ENCODE measurements at regions not wholly inside any gene's neighbourhood (a gene's known extent, or its start where the extent isn't known, plus 50 kb on each side); places are given as distances from the start of the nearest gene placed in this dataset.
"Not testable (repeated sequence)": the region's sequence is repeated elsewhere in the genome, so short reads cannot be mapped to it uniquely, and the experiment has no call there.

DNA sequence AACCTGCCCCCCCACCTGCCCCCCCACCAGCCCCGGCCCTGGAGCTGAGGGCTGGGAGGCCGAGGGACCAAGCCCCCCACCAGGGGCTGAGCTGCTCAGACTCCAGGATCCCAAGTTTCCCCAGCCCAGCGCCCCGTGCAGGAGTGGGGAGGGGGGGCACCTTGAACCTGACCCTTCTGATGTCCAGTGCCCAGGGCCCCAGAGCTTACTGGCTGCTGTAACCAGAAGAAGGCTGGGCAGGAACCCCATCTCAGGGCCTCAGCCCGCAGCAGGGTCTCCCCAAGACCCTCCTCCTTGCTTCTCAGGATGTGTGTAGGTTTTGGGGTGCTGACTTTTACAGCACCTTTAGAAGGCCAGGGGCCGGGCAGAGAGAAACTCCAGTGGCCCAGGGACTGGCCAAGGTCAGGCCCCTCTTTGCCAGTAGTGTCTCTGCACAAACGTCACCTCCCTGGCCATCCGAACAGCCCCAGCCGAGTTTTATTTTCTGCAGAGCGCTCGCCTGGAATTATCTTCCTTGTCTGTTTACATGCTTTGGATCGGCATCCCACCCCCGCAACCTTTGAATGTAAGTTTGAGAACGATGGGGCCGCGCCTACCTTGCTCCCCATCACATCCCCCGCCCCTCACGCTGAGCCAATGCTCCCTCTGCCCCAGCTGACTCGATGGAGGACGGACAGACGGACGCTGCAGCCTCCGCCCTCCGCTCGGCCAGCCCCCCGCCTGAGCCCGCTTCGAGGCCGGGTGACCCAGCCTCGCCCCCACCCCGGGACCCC lies 70.1 kb upstream of the CASZ1 start:
- no peak for FAIRE-seq
- no peak for DNase-seq (ENCODE audit: extremely low spot score, insufficient read length, low read depth)

DNA sequence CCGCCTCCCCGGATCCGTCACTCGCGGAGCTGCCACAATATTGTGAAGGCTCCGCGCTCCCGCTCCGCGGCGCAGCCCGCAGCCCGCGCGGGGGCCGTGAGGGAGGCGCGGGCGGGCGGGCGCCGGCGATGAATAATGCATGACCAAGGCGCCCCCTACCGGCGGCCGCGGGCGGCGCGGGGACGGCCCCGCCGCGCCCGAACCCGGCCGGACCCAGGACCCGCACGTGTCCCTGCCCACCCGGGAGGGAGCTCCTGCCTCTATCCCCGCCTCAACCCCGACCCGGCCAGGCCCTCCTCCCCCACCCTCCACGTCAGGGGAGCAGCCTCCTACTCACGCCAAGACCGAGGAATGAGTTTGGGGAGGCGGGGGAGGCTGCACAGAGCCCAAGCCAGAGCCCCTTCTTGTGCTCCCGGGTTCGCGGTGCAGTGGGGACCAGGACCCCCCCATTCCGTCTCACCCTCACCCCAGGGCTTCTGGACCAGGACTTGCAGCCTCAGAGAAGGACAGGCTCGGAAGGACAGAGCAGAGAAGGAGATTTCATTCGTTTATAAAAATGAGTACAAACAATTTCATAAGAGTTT lies 70.8 kb upstream of the CASZ1 start:
- FAIRE-seq (no peak), DNase-seq (ENCODE audit: extremely low spot score, insufficient read length, low read depth) (peak; percentile 58)

DNA sequence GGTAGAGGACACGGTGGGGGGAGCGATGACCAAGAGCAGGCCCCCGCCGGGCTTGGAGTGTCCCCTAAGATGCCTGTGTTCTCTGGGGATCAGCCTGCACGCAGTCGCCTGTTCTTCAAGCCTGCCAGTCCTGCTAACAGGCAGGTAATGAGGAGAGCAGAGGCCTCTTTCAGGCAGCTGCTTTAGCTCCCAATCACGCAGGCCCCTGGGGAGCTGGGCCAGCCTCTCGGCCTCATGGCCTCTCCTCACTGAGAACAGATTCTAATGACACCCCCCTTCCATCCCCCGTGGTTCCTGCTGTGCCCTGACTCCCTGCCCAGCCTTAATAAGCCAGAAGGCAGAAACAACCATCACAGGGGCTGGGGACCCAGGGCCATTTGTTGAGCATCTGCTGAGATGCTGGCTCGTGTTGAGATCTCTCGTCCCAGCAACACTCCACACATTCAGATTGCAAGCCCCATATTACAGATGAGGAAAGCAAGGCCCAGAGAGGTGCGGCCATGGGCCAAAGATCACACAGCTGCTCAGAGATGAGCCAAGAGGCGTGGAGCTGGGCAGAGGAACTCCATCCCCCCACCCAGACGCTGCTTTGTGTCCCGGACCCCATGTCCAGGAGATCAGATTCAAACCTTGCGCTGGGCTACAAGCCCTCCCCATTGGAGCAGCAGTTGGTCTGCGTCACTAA lies 71.6 kb upstream of the CASZ1 start:
- FAIRE-seq (no peak), DNase-seq (ENCODE audit: extremely low spot score, insufficient read length, low read depth) (no peak)

DNA sequence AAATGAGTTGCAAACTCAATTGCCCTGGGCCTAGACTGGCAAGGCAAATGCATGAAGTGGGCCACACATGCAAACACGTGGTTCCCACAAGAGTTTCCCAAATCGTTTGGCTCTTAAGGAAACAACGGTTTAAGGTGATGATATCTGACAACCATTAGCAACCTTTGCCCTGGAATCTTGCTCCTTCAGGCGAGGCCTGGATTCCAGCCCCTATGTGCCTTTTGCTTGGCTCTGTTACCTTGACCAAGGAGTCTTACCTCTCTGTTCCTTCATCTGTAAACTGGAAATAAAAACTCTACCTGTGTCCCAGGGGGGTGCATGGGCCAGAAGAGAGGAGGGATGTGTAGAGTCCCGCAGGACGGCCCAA lies 72.1 kb upstream of the CASZ1 start:
- no peak for FAIRE-seq

DNA sequence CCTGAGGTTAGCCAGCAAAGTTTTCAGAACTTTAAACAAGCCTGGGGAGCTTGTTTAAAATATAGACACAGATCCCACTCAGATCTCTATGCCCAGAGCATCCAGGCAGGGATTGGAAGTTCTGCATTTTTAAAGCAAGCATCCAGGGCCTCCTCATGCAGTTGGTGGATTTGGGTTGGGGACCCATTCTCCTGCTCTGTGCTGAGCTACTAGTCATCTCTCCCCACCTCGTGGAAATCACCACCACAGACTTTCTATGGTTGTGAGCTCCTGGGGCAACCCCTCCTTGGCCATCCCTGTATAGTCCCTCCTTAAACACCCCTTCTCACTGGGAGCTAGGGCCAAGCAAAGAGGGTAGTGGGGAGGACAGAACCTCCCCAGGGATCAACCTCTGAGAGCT lies 73.5 kb upstream of the CASZ1 start:
- no peak for FAIRE-seq
- DNase-seq (ENCODE audit: extremely low spot score, insufficient read length, low read depth) = no peak

More for the DNA sequence above, 72.1 kb upstream of the CASZ1 start:
- no peak for DNase-seq (ENCODE audit: extremely low spot score, insufficient read length, low read depth)

DNA sequence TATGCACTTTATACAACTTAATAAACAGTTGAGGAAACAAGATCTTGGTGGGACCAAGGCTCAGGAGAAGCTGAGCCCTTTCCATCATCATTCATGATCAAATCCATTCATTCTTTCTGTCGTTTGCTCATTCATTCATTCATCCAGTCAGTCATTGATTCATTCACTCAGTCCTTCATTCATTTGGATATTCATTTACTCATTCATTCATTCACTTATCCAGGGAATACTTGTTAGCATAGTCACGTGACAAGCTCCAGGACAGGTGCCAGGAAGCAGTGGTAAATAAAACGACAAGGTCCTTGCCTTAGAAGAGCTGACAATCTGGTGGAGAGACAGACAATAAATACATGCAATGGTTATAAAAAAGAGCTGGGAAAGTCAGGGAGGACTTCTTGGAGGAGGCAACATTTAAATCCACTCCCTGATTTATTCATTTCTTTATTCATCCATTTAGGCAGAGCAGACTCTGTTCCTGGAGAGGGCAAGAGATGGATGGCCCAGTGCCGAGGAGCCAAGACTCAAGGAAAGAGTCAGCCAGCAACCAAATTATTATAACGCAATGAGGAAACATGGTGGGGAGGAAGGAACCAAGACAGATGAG lies 74.1 kb upstream of the CASZ1 start:
- DNase-seq (ENCODE audit: extremely low spot score, insufficient read length, low read depth) = no peak
- FAIRE-seq = no peak

DNA sequence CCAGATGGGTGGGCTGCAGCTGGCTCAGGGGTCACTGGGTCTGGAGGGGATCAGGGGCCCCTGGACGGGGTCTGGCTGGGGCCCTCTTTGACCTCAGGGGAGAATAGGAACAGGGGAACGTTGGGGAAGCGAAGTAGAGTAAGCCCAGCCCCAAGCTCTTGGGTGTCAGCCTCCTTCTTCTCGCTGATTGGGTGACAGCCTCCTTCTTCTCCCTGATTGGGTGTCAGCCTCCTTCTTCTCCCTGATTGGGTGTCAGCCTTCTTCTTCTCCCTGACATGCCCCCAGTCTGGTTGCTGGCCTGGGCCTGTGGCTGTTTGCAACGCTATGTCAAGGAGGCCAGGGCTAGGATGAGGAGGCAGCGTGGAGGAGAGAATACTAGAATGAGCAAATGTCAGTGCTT lies 76.7 kb upstream of the CASZ1 start:
- DNase-seq (ENCODE audit: extremely low spot score, insufficient read length, low read depth) (no peak), FAIRE-seq (no peak)

DNA sequence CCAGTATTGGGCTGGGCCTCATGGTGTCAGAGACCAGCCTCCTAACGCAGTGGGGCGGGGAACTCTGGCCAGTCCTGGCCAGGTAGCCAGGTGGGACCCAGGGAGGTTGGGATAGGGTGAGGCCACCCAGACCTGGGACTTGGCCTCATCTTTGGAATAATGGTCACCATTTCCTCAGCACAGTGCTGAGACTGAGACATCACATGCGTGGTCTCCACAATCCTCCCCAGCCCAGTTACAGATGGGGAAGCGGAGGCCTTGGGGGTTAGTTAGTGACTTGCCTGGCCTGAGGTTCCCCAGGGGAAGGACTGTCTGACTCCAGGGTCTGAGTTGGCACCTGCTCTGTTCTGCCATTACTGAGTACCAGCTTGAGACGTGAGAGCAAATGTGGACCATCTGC lies 77.9 kb upstream of the CASZ1 start:
- no peak for FAIRE-seq
- DNase-seq (ENCODE audit: extremely low spot score, insufficient read length, low read depth) = no peak

DNA sequence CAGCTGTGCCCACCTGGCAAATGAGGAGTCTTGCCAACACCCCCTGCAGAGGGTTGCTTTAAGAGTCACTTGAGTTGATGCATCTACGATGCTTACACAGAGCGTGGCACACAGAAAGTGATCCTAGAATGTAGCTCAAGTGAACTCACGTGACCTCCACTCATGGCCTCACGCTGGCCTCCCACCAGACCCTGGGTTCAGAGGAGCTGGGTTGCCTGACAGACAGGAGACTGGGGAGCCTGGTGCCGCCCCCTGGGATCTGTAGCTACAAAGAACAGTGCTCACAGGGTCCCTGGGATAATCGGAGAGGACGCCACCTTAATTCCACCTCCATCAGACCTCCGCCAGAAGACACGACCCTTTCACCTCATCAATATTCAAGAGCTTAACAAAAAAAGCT lies 81.4 kb upstream of the CASZ1 start:
- FAIRE-seq = no peak
- DNase-seq (ENCODE audit: extremely low spot score, insufficient read length, low read depth) = no peak

DNA sequence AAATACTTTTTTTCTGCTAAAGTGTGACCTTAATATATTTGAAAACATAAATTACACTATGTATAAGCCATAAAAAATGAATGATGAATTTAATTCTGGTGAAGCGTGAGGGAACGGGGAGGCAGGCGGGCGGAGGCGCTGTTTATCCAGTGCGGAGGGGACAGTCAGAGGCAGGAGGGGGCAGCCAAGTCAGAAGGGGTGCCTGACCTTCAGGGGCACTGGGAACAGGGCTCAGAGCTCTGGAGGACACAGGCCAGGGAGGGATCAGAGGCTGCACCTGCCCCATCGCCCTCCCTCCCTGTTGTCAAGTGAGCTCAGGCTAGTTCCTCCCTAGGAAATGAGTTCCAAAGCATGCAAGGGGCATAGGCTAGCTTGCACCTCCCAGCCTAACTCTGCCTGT lies 82.0 kb upstream of the CASZ1 start:
- no peak for FAIRE-seq
- no peak for DNase-seq (ENCODE audit: extremely low spot score, insufficient read length, low read depth)

DNA sequence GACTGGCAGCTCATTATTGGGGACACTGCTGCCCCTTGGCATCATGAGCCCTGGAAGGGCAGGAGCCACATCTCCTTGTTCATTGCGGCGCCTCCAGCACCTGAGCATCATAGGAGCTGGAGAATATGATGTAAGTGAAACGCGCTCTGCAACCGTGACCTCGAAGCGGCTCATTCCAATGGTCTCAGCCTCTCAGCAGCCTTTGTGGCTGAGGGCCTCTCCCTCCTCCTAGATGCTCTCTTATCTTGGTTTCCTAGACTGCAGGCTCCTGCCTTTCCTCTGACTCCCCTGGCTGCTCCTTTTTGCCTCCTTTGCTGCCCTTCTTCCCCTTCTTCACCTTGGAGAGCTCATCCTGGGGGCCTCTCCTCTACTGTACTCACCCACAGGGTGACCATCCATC lies 83.6 kb upstream of the CASZ1 start:
- DNase-seq (ENCODE audit: extremely low spot score, insufficient read length, low read depth) (no peak), FAIRE-seq (no peak)

DNA sequence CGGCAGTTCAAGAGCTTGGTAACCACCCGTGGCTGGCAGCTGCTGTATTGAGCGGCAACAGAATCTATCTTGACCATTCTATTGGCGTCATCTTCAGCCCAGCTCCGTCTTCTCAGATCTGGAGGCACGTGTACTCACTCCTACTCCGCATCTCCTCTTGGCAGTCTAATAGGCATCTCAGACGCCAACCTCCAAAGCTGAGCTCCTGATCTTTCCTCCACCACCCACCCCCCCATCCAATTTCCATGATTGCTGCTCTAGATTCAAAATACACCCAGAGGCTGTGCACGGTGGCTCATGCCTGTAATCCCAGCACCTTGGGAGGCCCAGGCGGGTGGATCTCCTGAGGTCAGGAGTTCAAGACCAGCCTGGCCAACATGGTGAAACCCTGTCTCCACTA lies 84.6 kb upstream of the CASZ1 start:
- no peak for DNase-seq (ENCODE audit: extremely low spot score, insufficient read length, low read depth)
- FAIRE-seq = no peak

DNA sequence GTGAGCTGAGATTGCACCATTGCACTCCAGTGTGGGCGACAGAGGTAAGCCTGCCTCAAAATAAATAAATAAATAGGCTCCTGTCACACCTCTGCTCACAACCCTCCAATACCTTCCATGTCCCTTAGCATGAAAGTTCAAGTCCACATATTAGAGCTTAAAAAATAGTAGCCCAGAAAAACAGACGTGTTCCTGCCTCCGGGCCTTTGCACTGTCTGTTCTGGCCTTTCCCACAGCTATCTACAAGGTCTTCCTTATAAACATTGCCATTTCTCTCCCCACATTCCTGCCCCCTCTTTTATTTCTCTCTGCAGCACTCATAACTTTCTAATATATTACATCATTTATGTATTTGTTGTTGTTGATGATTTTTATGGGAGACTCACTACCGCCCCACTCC lies 85.6 kb upstream of the CASZ1 start:
- DNase-seq (ENCODE audit: extremely low spot score, insufficient read length, low read depth) (no peak), FAIRE-seq (no peak)

DNA sequence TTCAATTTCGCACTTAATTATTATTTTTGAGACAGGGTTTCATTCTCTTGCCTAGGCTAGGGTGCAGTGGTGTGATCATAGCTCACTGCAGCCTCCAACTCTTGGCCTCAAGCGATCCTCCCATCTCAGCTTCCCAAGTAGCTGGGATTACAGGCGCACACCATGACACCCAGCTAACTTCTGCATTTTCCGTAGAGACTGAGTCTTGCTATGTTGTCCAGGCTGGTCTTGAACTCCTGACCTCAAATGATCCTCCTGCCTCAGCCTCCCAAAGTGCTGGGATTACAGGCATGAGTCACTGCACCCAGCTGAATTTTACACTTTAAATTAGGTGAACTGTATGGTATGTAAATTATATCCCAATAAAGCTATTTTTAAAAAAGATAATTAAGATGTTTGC lies 90.6 kb upstream of the CASZ1 start:
- not testable (repeated sequence) for DNase-seq (ENCODE audit: extremely low spot score, insufficient read length, low read depth); FAIRE-seq

DNA sequence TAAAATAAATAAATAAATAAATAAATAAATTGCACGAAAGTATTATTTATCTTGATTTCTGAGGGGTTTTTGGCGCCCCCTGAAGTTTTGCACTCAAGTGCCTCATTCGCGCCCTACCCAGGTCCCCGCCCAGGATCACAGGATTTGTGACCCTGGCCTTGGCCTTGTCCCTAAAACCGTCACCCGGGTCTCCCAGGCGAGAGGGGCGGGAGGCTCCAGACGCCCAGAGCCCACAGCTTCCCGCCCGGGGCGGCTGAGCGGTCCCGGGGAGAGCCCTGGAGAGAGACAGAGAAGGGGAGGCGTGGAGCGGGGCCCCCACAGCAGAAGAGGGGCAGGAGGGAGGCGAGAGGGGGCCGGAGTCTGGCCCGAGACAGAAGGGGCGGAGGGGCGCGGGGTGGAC lies 91.8 kb upstream of the CASZ1 start:
- DNase-seq (ENCODE audit: extremely low spot score, insufficient read length, low read depth) = no peak
- FAIRE-seq = no peak

DNA sequence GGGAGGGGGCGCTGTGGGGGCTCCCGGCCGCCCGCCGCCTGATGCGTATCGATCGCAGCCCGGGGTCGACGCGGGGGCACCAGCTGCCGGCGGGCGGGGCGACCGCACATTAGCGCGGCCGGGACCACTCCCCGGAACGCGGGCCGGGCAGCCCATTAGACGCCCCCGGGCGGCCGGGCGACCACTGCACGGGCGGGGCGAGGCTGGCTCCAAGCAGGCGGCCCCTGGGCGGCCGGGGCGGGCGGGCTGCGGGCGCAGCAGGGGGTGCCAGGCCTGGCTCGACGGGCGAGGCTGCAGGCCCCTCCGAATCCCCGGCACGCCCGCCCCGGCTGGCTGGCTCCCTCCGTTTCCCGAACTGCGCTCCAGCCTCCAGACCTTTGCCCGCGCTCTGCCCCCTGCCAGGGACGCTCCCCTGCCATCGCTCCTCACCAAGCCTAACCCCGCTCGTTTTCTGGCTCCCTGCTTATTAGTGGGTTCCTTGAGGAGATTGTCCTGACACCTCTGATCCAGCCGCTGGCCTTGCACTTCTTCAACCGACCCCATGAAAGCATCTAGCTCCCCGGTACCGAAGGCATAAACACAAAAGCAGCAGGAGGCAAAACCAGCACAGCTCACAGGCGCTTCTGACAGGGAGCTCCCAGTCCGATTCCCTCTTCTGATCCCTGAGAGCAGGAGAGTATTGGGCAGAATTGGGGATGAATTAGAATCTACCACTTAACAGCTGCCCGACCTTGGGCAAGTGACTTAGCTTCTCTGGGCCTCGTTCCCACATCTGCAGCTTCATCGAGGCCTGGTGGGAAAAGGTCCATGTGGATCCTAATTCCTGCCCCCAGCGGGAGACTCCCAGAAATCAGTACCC lies 92.6 kb upstream of the CASZ1 start:
- FAIRE-seq = no peak
- no peak for DNase-seq (ENCODE audit: extremely low spot score, insufficient read length, low read depth)

DNA sequence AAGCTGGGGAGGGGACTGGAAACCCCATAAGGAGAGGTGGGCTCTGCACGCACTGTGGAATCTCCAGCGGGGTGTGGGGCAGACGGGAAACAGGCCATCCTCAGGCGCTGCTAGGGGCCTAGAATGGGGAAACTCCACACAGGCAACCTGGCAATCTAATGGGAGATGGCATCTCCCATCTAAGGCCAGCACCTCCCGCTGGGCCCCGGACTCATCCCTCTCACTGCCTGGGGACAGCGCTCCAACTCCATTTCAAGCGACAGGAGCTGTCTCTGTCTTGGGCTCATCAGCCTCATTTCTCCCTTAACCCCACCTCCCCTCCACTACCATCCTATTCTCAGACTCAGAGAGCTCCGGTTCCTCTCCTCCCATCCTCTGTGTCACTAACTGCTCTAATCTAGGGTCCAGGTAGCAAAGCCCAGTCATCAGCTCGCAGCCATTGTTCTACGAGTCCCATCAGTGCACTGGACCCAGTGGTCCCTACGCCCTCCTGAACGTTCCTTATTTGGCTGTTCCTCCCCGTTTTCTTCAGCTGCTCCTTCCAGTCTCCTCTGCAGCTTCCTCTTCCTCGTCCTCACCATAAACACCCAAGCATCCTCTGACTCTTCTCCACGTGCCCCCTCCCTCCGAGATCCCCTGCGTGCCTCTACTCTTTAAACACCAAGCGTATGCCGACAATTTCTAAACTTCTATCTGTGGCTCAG lies 93.4 kb upstream of the CASZ1 start:
- FAIRE-seq (no peak), DNase-seq (ENCODE audit: extremely low spot score, insufficient read length, low read depth) (no peak)

DNA sequence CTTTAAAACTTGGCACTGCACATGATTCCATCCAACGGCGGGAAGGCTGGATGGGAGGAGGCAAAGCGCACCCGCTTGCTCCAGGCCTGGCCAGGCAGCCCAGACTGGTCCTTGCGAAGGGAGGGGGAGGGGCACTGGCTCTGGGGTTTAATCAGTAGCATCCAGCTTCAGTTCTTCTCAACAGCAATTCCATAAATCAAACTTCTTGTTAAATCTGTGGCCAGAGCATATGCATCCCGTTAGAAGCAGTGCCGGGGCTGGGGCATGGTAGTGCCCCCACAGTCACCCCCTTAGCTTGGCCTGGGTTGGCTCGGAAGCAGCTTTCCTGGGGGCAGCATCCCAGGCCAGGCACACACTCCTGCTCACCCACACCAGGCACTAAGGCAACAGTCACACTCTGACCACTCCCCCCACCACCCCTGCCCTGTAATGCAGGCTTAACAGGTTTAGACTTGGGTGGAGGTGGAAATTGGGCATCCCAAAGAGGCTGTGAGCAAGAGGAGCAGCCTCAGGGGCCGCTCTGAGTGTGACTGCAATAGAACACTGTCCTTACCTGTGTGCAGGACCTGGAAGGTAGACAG lies 94.1 kb upstream of the CASZ1 start:
- no peak for FAIRE-seq
- no peak for DNase-seq (ENCODE audit: extremely low spot score, insufficient read length, low read depth)

DNA sequence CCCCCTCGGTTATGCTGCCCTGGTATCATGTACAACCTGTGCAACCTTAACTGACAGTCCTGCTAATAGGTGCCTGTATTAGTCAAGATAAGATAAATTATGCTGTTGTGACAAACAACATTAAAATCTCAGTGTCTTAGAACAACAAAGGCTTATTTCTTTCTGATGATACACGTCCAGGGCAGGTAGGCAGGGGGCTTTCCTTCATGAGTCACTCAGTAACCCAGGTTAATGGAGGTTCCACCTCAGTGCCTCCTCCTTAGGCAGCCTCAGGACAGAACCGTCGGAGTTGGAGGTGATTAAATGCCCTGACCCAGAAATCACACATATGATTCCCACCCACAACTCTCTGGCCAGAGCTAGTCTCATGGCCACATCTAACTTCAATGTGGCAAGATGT lies 94.6 kb upstream of the CASZ1 start:
- FAIRE-seq (no peak), DNase-seq (ENCODE audit: extremely low spot score, insufficient read length, low read depth) (no peak)
